IMR-90 (cell line): ENCODE measurements at regions not wholly inside any gene's neighbourhood (a gene's known extent, or its start where the extent isn't known, plus 50 kb on each side); places are given as distances from the start of the nearest gene placed in this dataset.

Experiments used
- CTCF ChIP-seq: conservative IDR thresholded peaks from 2 replicates; pipeline ENCODE4 v1.5.1; 2012; ENCODE audit warnings: mild to moderate bottlenecking, low read depth, low read length, improper control_type of control experiment
- POLR2A ChIP-seq: IDR thresholded peaks from 2 replicates; pipeline ENCODE4 v1.6.1; 2012; ENCODE audit warnings: mild to moderate bottlenecking, low read depth, low read length
- RAD21 ChIP-seq: IDR thresholded peaks from 2 replicates; pipeline ENCODE4 v1.6.1; 2012; ENCODE audit warnings: low read length, improper control_type of control experiment

- TF ChIP-seq CTCF (no peak), POLR2A (no peak), RAD21 (no peak)
These were observed 642.9 kb downstream of the MAT2B start for GRCh38 chr5:164148292-164148691.
